ENCODE measurements at regions not wholly inside any gene's neighbourhood (a gene's known extent, or its start where the extent isn't known, plus 50 kb on each side); places are given as distances from the start of the nearest gene placed in this dataset.

DNA sequence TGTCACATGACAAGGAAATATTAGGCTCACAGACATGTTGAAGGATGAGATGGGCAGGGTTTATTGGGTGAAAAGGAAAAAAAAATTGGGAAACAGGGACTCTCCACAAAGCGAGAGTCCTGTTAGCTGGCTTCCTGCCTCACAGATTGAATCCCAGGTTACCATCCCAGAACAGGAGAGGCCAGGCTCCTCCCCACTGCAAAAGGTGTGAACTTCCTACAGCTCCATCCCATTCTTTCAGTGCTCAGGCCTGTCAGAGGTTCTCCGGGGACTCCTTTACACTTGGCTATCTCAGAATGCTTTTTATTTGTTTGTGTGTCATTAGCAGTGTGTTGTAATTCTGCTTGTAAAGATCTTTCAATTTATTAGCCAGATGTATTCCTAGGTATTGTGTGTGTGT lies 115.1 kb downstream of the ADTRP start:
- Histone ChIP-seq H3K4me3 (no peak overlapping the region), H3K27me3 (peaks cover 0 to 6% (median 0%) of the 10 kb centered on the region in 4 donors), H3K4me1 (no peaks in the 10 kb centered on the region), H3K36me3 (no peaks in the 10 kb centered on the region), H3K27ac (replicated peaks in 1 of 4) (no peak overlapping the region), H3K9me3 (peaks cover 0 to 3% (median 0%) of the 10 kb centered on the region in 4 donors)
- DNase-seq (ENCODE audit: extremely low spot score), result no peak
- intact Hi-C loops (cut with DNase I), result no loop called here
- WGBS, result 94% methylated on average over 2 of the region's 2 CpGs
- TF ChIP-seq POLR2AphosphoS5 (IDR thresholded peaks at IDR 0.05) (no peak), EP300 (IDR thresholded peaks at IDR 0.05) (no peak), POLR2A (IDR thresholded peaks at IDR 0.05; ENCODE audit: low read depth) (no peak)
- TF ChIP-seq, protein P1, sequence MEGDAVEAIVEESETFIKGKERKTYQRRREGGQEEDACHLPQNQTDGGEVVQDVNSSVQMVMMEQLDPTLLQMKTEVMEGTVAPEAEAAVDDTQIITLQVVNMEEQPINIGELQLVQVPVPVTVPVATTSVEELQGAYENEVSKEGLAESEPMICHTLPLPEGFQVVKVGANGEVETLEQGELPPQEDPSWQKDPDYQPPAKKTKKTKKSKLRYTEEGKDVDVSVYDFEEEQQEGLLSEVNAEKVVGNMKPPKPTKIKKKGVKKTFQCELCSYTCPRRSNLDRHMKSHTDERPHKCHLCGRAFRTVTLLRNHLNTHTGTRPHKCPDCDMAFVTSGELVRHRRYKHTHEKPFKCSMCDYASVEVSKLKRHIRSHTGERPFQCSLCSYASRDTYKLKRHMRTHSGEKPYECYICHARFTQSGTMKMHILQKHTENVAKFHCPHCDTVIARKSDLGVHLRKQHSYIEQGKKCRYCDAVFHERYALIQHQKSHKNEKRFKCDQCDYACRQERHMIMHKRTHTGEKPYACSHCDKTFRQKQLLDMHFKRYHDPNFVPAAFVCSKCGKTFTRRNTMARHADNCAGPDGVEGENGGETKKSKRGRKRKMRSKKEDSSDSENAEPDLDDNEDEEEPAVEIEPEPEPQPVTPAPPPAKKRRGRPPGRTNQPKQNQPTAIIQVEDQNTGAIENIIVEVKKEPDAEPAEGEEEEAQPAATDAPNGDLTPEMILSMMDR (IDR thresholded peaks at IDR 0.05), result no peak

Small RNA genes lying in the stretch of these regions (small RNA-seq; reads per million reads assigned to genes)
- 0 reads per million in 3 donors for gene RF00017

Measured in esophagus muscularis mucosa (tissue), 4 donors.